NCI-H2029 treated with DMSO at 0.1 percent for 48 hours (cell line): ENCODE measurements at regions not wholly inside any gene's neighbourhood (a gene's known extent, or its start where the extent isn't known, plus 50 kb on each side); places are given as distances from the start of the nearest gene placed in this dataset.
"Not testable (repeated sequence)": the region's sequence is repeated elsewhere in the genome, so short reads cannot be mapped to it uniquely, and the experiment has no call there.

Experiments
- DNase-seq: peaks from one replicate; lab custom pipeline; 2025; lab: John Stamatoyannopoulos, UW

DNA sequence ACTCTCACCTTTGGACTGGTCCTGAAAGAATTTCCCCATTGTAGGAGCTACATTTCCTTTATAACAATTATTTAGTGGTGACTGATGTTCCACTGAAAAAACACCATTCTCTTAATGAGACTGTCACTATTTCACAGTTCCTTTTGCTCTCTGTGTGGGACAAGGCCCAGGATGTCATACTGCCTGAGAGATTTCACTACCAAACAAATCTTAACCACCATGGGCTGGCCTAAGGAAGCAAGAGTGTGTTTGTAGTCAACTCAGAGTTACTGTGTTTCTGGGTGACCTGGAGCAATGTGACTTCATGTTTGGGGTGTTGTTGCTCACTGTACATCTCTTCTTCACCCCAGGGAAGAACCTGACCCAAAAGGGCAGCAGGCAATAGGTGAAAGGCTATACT is 50.1 kb upstream of the ZNF608 start:
- no peak for DNase-seq

DNA sequence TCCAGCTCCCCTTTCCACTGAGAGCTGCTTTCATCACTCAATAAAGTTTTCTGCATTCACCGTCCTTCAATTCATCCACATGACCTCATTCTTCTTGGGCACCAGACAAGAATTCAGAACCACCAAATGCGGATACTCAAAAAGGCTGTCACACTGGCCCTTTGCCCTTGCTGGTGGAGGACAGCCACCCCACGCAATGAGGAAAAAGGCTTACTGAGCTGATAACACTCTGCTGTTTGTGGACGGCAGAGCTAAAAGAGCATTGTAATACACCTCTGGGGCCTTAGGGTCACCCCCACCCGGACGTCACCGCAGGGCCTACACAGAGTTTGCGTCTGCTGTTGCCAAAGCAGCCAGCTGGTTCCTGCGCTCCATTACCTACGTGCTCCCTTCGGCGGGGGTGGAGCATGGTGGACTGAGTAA is 51.2 kb upstream of the ZNF608 start:
- DNase-seq = no peak

DNA sequence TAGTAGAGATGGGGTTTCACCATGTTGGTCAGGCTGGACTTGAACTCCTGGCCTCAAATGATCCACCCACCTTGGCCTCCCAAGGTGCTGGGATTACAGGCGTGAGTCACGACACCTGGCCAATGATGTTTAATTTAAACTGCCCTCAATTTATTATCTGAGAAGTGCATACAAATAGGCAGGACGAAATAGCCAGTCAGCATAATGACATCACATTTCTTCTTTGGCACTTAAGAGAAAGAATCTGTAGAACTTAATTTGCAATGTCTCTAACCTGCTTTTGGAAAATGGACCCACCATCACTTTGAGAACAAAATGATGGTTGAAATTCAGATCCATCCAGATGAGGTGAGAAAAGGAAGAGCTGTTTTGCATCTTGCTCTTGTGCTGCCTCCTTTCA is 52.5 kb upstream of the ZNF608 start:
- no peak for DNase-seq

GRCh38 chr5:124801551-124801950 is 55.1 kb upstream of the ZNF608 start:
- DNase-seq = no peak

DNA sequence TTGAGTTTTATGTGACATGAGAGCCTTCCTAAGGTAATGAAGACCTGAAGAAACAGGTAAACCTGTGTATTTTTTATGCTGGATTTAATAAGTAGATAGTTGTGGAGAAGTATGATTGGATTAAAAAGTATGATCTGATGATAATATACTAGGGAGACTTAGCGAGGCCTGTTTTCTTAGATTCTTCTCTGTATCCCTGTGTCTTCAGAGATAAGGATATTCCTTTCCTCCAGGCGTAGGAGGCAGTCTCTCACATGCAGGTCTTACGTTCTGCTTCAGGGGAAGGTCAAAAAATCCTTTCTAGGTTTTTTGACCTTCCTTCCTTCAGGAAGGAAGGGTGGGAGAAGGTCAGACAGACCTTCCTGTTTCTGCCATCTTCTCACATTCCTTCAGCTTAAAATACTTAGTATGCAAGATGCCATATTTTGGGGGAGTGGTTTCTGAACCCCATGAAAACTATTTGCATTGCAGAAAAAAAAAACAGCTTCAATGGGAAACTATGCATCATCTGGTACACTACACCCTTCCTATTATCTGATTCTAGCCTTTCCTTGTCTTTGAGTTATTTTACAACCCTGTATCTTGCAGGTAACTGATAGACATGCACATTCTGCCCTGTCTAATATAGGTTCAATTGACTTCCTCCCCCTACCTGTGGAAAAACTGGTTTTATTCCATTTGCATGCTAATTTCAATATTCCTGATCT is 57.3 kb upstream of the ZNF608 start:
- no peak for DNase-seq

- DNase-seq = no peak
These were observed 59.6 kb upstream of the ZNF608 start for GRCh38 chr5:124806026-124806372.

- peak; percentile 83 for DNase-seq
These were observed 60.1 kb upstream of the ZNF608 start for GRCh38 chr5:124806373-124807077.

- DNase-seq = no peak
These were observed 62.4 kb upstream of the ZNF608 start for GRCh38 chr5:124808842-124809268.

GRCh38 chr5:124810396-124811006 is 64.1 kb upstream of the ZNF608 start:
- no peak for DNase-seq

DNA sequence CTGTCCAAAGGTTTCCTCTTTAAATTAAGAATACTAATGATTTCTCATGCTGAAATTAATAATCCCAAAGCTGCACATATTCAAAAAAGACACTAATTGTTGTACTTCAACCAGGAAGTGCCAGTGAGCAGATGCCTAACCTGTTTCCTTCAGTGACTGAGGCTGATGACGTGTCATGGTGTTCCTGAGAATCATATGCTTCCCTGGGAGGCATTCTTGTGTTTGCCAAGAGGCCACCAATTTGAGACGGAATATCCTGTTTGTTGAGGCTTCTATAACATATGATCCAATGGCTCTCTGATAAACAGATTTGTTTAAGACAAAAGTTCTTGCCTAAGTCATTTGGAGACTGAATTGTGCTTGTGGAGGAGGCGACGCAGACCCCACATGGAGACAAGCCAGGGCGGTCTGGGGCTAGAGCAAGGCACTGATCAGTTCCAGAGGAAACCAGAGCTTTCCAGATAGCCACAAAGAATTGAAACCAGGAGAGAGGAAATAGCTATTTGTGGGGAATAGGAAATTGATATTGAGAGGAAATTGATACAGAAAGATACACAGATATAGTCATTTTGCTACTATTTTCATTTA is 66.4 kb upstream of the ZNF608 start:
- no peak for DNase-seq

- no peak for DNase-seq
These were observed 69.9 kb upstream of the ZNF608 start for GRCh38 chr5:124816381-124816780.

- DNase-seq = no peak
These were observed 72.8 kb upstream of the ZNF608 start for GRCh38 chr5:124819201-124819600.

- DNase-seq = no peak
These were observed 76.2 kb upstream of the ZNF608 start for GRCh38 chr5:124822647-124823046.

DNA sequence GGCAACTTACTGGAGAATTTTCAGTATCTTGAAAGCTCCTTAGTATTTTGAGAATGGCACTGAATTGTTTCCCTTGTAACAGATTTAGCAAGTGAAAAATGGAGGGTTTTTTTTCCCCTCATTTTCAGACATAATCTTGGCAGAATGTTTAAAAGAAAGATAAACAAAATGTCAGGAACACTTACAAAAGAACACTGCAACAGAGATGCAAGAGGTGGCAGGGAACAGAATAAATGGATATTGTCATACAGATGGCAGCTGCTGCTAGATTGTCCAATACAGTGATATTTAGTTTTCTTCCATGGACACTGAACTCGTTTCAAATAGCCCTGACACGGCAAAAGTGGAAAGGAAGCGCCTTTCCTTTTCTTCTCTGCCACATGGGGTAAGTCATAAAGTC is 76.9 kb upstream of the ZNF608 start:
- DNase-seq = no peak

DNA sequence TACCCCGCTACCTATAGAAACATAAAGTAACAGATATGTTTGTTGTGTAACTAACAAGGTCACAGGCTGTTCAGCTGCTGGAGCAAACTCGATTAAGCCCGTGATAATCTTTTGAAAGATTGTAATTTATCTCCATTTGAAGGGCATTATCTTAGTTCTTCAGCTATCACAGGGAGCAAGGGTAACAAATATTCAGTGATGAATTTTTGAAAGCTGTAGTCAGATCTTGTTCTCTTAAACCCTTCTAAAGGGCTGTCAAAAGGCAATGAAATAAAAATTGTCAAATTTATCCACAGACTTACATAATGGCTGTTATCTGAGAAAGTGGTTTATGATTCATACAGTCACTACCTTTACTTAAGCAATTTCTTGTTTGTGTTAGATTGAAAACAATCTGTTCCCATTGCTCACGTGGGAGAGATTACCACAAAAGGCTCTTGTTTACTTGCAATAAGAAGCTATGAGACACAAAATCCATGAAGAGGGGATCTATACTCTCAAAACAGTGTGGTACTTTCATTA is 78.3 kb upstream of the ZNF608 start:
- DNase-seq = no peak

DNA sequence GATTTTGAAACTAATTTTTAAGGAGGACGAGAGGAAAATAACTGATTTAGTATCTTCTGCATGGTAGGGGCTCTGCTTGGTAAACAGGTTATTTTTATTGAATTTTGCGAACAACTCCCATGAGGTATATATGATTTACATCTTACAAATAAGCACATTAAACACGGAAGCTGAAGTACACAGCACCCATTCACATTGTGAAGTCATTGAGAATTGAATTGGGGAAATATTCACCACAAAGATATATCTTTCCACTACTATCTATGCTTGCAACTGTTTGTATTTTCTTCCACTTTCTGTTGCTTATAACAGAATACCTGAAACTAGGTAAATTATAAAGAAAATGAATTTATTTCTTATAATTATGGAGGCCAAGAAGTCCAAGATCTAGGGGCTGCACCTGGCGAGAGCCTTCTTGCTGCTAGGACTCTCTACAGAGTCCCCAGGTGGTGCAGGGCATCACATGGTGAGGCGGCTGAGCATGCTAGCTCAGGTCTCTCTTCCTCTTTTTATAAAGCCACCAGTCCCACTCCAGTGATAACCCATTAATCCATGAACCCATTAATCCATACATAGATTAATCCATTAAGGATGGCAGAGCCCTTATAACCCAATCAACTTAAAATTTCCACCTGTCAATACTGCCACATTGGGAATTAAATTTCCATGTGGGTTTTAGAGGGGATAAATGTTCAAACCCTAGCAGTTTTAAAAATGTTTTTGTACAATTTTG is 79.0 kb upstream of the ZNF608 start:
- DNase-seq = no peak

DNA sequence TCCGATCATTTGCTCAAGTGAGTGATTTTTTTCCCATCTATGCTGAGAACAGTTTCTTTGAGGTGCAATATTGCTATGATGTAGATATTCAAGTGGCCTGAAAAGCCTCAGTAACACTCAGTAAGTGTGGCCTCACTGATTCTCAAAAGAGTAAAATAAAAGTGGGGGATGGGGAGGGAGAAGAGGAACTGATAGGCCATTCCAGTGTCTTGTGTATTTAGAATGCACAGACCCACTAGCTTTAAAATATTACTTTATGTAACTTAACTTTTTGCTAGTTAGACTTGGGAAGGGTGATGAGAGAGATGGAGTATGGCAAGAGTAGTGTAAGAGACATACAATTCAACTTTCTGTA is 79.5 kb upstream of the ZNF608 start:
- DNase-seq = no peak

- DNase-seq = no peak
These were observed 82.3 kb upstream of the ZNF608 start for GRCh38 chr5:124828731-124829234.

DNA sequence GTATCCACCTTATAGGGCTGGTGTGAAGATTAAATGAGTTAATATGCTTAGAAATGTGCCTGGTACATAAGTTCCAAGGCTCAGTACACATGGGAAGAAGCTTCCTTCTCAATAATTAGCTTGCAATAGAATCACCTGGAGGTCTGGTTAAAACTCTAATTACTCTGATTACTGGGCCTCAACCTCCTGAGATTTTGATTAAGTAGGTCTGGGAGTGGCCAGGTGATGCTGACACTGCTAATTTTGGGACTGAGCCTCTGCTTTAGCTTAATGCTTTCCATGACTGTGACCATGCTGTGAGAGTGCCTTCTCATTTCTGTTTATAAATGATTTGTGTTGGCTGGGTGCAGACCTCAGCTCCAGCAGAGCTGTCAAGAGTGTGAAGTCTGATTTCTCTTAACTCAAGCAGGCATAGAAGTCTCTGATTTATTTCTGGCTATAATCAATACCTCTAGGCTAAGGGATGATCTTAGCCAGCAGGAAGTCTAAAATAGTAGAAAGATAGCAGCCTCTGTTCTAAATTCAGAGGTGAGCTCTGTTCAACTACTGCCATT is 85.3 kb upstream of the ZNF608 start:
- no peak for DNase-seq

DNA sequence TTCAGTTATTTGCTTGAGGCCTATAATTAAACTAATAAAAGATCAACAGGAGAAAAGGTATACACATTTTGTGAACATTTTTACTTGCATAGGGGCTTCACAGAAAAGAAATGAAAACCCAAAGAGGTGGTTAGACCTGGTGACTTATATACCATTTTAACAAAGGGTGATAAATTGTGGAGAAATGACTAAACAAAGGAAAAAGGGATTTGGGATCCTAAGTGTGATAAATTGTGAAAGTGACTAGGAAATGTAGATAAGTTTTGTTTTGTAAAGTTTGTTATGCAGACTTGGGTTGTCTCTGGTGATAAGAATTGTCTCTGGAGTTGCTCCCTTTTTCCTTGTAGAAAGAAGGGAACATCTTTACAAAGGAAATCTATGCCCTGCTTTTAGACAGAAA is 86.1 kb upstream of the ZNF608 start:
- no peak for DNase-seq

DNA sequence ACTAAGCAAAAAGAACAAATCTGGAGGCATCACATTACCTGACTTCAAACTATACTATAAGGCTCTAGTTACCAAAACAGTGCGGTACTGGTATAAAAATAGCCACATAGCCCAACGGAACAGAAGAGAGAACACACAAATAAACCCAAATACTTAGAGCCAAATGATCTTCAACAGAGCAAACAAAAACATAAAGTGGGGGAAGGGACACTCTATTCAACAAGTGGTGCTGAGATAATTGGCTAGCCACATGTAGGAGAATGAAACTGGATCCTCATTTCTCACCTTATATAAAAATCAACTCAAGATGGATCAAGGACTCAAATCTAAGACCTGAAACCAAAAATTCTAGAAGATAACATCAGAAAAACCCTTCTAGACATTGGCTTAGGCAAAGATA is 89.9 kb upstream of the ZNF608 start:
- not testable (repeated sequence) for DNase-seq
